RCC 7860 (cell line): ENCODE measurements at regions not wholly inside any gene's neighbourhood (a gene's known extent, or its start where the extent isn't known, plus 50 kb on each side); places are given as distances from the start of the nearest gene placed in this dataset.
"Not testable (repeated sequence)": the region's sequence is repeated elsewhere in the genome, so short reads cannot be mapped to it uniquely, and the experiment has no call there.

Source experiments
- DNase-seq: peaks from one replicate; pipeline ENCODE4 v3.0.0-alpha.2; 2015; ENCODE audit warnings: low spot score
- FAIRE-seq: peaks from 2 replicates; lab custom pipeline; 2012; peaks lifted over from hg19 to GRCh38; lab: Jason Lieb, UNC

GRCh38 chr2:160720098-160720497, 226.5 kb upstream of the RBMS1 start:
- DNase-seq (no peak), FAIRE-seq (no peak)

- DNase-seq (no peak), FAIRE-seq (no peak)
These were observed 227.8 kb upstream of the RBMS1 start for GRCh38 chr2:160721089-160722040.

- DNase-seq = no peak
- FAIRE-seq = no peak
These were observed 232.4 kb upstream of the RBMS1 start for GRCh38 chr2:160726046-160726445.

- FAIRE-seq = no peak
- DNase-seq = no peak
These were observed 236.8 kb upstream of the RBMS1 start for GRCh38 chr2:160730296-160730995.

- FAIRE-seq (no peak), DNase-seq (no peak)
These were observed 237.8 kb upstream of the RBMS1 start for GRCh38 chr2:160731415-160731814.

GRCh38 chr2:160731856-160732255, 238.2 kb upstream of the RBMS1 start:
- FAIRE-seq (no peak), DNase-seq (no peak)

- DNase-seq (no peak), FAIRE-seq (no peak)
These were observed 242.1 kb upstream of the RBMS1 start for GRCh38 chr2:160735696-160736095.

- DNase-seq (peak; percentile 74), FAIRE-seq (no peak)
These were observed 242.8 kb upstream of the RBMS1 start for GRCh38 chr2:160736148-160737028.

GRCh38 chr2:160737247-160737646, 243.6 kb upstream of the RBMS1 start:
- no peak for FAIRE-seq

GRCh38 chr2:160741271-160741670, 247.7 kb upstream of the RBMS1 start:
- FAIRE-seq (no peak), DNase-seq (no peak)

More at GRCh38 chr2:160737247-160737646, 243.6 kb upstream of the RBMS1 start:
- no peak for DNase-seq

- no peak for FAIRE-seq
- DNase-seq = no peak
These were observed 248.2 kb upstream of the RBMS1 start for GRCh38 chr2:160741815-160742214.

GRCh38 chr2:160742667-160743066, 249.1 kb upstream of the RBMS1 start:
- FAIRE-seq (no peak), DNase-seq (no peak)

GRCh38 chr2:160747501-160748170, 254.0 kb upstream of the RBMS1 start:
- DNase-seq (peak; percentile 22), FAIRE-seq (no peak)

- FAIRE-seq (peak; percentile 86), DNase-seq (peak; percentile 47)
These were observed 257.4 kb upstream of the RBMS1 start for GRCh38 chr2:160751021-160751420.

GRCh38 chr2:160752475-160753330, 259.1 kb upstream of the RBMS1 start:
- peak; percentile 74 for DNase-seq
- peak; percentile 91 for FAIRE-seq

- peak; percentile 31 for DNase-seq
- FAIRE-seq = no peak
These were observed 259.7 kb upstream of the RBMS1 start for GRCh38 chr2:160753331-160753654.

- FAIRE-seq (no peak), DNase-seq (no peak)
These were observed 260.4 kb upstream of the RBMS1 start for GRCh38 chr2:160753960-160754359.

GRCh38 chr2:160756481-160756880, 262.9 kb upstream of the RBMS1 start:
- FAIRE-seq (no peak), DNase-seq (no peak)

GRCh38 chr2:160762493-160763128, 269.0 kb upstream of the RBMS1 start:
- not testable (repeated sequence) for FAIRE-seq, DNase-seq
